Activated effector memory CD4-positive, alpha-beta T cell treated with anti-CD3 and anti-CD28 coated beads, Interleukin-2, amount 50 U/mL, for 16 hours (primary cell): ENCODE measurements at regions not wholly inside any gene's neighbourhood (a gene's known extent, or its start where the extent isn't known, plus 50 kb on each side); places are given as distances from the start of the nearest gene placed in this dataset.

Experiments used
- DNase-seq: peaks from one replicate; pipeline ENCODE4 v3.0.0-alpha.2; 2020

DNA sequence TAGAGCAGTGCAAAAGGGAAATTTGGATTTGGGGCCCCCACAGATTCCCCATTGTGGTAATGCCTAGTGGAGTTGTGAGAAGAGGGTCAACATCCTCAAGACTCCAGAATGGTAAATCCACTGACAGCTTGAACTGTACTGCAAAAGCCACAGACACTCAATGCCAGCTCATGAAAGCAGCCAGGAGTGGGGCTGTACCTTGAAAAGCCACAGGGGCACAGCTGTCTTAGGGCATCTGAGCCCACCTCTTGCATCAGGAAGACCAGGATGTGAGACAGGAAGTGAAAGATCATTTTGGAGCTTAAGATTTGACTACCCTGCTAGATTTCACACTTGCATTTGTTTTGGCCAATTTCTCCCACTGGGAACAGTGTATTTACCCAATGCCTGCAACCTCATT lies 1548.9 kb upstream of the PCDH20 start:
- no peak for DNase-seq

DNA sequence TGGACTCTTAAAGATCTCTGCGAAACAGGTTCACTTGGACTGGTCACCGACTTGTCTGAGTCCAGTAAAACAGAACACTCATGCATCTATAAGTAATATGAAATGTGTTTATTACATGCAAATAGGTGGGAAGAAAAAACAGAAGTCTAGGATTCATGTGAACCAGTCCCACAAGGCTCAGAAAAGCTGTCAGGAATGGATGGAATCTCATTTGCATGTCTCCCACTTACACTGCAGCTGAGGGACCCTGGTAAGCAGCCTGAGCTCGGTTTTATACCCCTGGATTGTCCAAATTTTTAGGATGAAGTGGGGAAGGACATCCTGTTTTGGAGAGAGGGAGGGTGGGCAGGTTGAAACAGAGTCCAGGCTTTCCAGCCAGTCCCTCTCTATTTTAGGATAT lies 1545.1 kb upstream of the PCDH20 start:
- no peak for DNase-seq

GRCh38 chr13:62933809-62934208 lies 1518.2 kb upstream of the PCDH20 start:
- no peak for DNase-seq

- DNase-seq, result no peak
Measured at GRCh38 chr13:62932256-62932883, 1516.7 kb upstream of the PCDH20 start.

DNA sequence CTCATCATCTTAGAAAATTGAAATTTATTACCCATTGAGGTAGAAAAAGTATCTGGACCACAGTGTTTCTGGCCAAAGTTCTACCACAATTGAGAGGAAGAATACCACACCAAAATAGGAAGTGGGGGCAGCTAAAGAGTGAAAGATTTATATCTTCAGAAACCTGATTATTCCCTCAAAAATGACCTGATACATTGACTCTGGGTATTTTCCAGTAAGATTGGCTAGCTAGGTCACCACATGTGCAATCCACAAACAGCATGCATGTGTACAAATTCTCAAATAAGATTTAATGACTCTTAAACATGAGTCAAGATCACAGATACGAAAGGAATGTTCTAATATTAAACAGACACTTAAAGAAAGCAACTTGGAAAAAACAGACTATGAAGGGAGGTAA lies 1516.2 kb upstream of the PCDH20 start:
- no peak for DNase-seq

GRCh38 chr13:62924395-62924794 lies 1508.7 kb upstream of the PCDH20 start:
- DNase-seq, result no peak

- DNase-seq, result no peak
Measured at GRCh38 chr13:62920159-62920558, 1504.5 kb upstream of the PCDH20 start.

GRCh38 chr13:62919491-62919890 lies 1503.8 kb upstream of the PCDH20 start:
- no peak for DNase-seq

DNA sequence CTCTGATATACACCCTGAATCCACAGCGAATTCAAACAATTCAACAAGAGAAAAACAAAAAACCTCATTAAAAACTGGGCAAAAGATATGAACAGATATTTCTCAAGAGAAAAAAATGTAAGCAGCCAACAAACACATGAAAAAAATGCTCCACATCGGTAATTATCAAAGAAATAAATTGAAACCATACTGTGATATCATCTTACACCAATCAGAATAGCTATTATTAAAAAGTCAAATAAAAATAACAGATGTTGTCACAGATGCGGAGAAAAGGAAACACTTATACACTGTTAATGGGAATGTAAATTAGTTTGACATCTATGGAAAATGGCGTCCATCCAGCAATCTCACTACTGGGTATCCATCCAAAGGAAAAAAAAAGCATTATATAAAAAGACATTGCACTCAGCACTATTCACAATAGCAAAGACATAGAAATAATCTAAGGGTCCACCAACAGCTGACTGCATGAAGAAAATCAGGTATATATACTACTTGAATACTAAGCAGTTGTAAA lies 1495.0 kb upstream of the PCDH20 start:
- no peak for DNase-seq

GRCh38 chr13:62908321-62908720 lies 1492.7 kb upstream of the PCDH20 start:
- no peak for DNase-seq

GRCh38 chr13:62906896-62907295 lies 1491.2 kb upstream of the PCDH20 start:
- no peak for DNase-seq

- DNase-seq, result no peak
Measured at GRCh38 chr13:62906469-62906868, 1490.8 kb upstream of the PCDH20 start.

- peak; percentile 56 for DNase-seq
Measured at GRCh38 chr13:62887046-62887445, 1471.4 kb upstream of the PCDH20 start.

- DNase-seq, result no peak
Measured at GRCh38 chr13:62879071-62879470, 1463.4 kb upstream of the PCDH20 start.

GRCh38 chr13:62875118-62875640 lies 1459.5 kb upstream of the PCDH20 start:
- DNase-seq, result no peak

GRCh38 chr13:62850331-62850730 lies 1434.7 kb upstream of the PCDH20 start:
- DNase-seq, result no peak

GRCh38 chr13:62847520-62847919 lies 1431.9 kb upstream of the PCDH20 start:
- no peak for DNase-seq

GRCh38 chr13:62846302-62846701 lies 1430.7 kb upstream of the PCDH20 start:
- DNase-seq, result no peak

DNA sequence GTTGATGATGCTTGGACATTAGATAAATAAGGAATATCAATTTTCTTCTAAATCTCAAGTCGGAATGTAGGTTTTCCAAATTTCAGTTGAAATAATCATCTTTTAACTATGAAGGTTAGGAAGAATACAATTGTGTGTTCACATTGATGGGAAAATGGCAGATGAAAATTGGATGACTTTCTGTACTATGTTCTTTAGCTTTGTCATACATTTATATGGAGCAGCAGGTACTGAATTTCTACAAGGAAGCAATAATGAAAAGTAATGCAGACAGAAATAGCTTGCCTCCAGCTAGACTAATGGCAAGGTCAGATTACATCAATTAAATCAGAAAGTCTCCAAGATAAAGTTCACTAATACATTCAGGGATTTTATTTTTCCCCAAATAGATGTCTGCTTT lies 1423.7 kb upstream of the PCDH20 start:
- DNase-seq, result no peak

- no peak for DNase-seq
Measured at GRCh38 chr13:62838929-62839328, 1423.3 kb upstream of the PCDH20 start.

DNA sequence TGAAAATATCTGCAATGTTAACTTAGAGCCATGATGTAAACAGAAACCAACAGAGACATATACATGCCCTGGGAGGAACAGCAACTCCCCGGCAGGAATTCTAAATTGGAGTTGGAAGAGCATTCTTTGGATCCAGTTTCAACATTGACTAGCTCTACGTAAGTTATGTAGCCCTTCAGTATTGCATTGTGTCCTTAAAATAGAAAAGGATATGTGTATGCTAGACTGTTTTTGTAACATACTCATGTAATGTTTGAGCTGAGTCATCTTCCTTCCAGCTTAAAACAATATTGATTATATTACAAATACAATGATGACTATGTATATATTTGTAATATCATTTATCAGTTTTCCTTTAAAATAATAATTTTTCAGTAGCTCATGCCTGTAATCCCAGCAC lies 1422.2 kb upstream of the PCDH20 start:
- no peak for DNase-seq

GRCh38 chr13:62829486-62829885 lies 1413.8 kb upstream of the PCDH20 start:
- DNase-seq, result no peak

DNA sequence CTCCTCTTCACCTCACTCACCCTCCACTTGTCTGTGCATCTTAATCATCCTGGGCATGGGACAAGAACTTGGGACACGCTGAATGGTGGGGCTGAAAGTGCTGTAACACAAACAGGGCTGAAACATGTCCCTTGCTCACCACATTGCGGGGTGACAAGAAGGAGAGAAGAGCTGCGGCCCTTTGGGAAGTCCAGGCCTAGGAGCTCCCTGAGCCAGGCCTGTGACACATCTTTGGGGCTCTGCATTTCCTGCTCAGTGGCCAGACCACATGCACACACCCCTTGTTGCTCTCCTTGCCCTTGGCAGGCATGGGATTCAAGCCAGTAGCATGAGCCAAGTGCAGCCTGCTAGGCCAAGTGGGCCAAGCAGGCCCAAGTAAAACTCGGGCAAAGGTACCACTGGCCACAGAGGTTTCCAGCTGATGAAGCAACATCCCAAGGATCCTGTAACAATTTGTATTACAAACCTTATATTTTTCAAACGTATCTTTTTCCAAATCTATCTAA lies 1384.3 kb upstream of the PCDH20 start:
- DNase-seq, result no peak

DNA sequence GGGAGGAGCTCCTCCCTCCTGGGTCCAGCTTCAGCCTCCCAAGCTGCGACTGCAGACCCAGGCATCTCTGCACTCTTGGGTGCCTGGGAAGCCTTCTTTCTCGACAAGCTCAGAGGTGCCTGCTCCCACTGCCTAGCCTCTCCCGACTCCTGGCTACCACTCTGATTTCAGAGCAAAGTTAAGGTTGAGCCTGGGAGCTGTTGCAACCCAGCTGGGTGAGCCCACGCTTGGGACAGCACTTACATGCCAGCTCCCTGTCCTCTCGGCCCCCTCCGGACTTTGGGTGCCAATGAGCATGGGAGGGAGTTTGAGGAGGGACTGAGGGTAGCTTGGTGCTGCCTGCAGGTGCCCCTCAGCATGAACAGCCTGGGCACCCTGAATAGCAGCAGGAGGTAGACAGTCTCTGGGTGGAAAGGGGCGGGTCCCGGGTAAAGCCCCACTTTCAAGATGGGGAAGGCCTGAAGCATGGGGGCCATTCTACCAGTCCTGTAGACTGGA lies 1383.4 kb upstream of the PCDH20 start:
- DNase-seq, result no peak

- no peak for DNase-seq
Measured at GRCh38 chr13:62793850-62794249, 1378.2 kb upstream of the PCDH20 start.
